ENCODE measurements at regions not wholly inside any gene's neighbourhood (a gene's known extent, or its start where the extent isn't known, plus 50 kb on each side); places are given as distances from the start of the nearest gene placed in this dataset.

DNA sequence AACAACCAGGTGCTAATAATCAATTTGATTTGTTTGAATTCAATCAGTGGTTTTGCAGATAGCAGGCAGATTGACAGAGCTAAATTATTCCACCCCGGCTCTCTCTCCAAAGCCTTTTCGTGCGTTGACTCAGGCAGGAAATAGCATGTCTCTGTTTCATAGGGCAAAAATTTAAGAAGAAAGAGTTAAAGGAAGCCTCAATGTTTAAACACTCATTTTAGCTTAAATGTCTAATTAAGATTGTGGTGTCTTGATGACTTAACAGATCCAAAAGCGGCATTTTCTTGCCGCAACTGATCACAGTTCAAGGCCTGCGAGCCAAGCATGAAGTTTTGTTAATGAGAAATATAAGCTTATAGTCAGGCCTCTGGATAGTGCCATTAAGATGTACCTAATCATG is 1051.1 kb upstream of the AUTS2 start:
- H3K27me3 ChIP-seq, result no peaks in the 10 kb centered on the region
- no peaks in the 10 kb centered on the region for H3K9me3 ChIP-seq
- TF ChIP-seq, protein P1, sequence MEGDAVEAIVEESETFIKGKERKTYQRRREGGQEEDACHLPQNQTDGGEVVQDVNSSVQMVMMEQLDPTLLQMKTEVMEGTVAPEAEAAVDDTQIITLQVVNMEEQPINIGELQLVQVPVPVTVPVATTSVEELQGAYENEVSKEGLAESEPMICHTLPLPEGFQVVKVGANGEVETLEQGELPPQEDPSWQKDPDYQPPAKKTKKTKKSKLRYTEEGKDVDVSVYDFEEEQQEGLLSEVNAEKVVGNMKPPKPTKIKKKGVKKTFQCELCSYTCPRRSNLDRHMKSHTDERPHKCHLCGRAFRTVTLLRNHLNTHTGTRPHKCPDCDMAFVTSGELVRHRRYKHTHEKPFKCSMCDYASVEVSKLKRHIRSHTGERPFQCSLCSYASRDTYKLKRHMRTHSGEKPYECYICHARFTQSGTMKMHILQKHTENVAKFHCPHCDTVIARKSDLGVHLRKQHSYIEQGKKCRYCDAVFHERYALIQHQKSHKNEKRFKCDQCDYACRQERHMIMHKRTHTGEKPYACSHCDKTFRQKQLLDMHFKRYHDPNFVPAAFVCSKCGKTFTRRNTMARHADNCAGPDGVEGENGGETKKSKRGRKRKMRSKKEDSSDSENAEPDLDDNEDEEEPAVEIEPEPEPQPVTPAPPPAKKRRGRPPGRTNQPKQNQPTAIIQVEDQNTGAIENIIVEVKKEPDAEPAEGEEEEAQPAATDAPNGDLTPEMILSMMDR (IDR thresholded peaks at IDR 0.05; ENCODE audit: low read depth, low read length), result no peak
- peaks cover 4% of the 10 kb centered on the region; the same call in 1 of the 2 replicates for H3K4me1 ChIP-seq
- H3K36me3 ChIP-seq, result no peaks in the 10 kb centered on the region
- no peak overlapping the region for H3K4me3 ChIP-seq (ENCODE audit: low read depth, low read length)
- DNase-seq, result no peak

- Histone ChIP-seq H3K4me1 (peaks cover 4% of the 10 kb centered on the region; the same call in 1 of the 2 replicates), H3K36me3 (no peaks in the 10 kb centered on the region), H3K4me3 (ENCODE audit: low read depth, low read length) (no peak overlapping the region), H3K9me3 (no peaks in the 10 kb centered on the region), H3K27me3 (no peaks in the 10 kb centered on the region)
- TF ChIP-seq, protein P1 (IDR thresholded peaks at IDR 0.05; ENCODE audit: low read depth, low read length), result no peak
- DNase-seq, result peak; percentile 61
Measured at GRCh38 chr7:68547799-68548198, 1050.5 kb upstream of the AUTS2 start.

DNA sequence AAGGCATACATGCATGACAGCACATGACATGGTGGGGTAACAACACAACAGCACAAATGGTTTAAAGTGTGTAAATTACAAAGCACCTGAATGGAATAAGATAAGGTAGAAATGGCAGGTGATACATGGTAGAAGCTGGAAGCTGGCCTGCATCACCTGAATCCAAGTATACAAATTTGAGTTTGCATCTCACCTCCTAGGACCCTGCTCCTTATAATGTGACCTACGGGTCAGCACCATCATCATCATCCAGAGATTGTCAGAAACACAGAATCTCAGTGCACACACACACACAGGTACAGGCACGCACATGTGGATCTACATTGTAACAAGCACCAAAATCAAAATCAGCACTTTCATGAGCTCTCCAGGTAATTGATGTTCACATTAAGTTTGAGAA is 1048.2 kb upstream of the AUTS2 start:
- DNase-seq, result no peak
- peaks cover 4% of the 10 kb centered on the region; the same call in 1 of the 2 replicates for H3K4me1 ChIP-seq
- no peaks in the 10 kb centered on the region for H3K27me3 ChIP-seq
- no peaks in the 10 kb centered on the region for H3K9me3 ChIP-seq
- TF ChIP-seq, protein P1 (IDR thresholded peaks at IDR 0.05; ENCODE audit: low read depth, low read length), result no peak
- H3K4me3 ChIP-seq (ENCODE audit: low read depth, low read length), result no peak overlapping the region
- H3K36me3 ChIP-seq, result no peaks in the 10 kb centered on the region

- TF ChIP-seq, protein P1 (IDR thresholded peaks at IDR 0.05; ENCODE audit: low read depth, low read length), result no peak
- no peaks in the 10 kb centered on the region for H3K9me3 ChIP-seq
- DNase-seq, result no peak
- no peak overlapping the region for H3K4me3 ChIP-seq (ENCODE audit: low read depth, low read length)
- H3K4me1 ChIP-seq, result peaks cover 4% of the 10 kb centered on the region; the same call in 1 of the 2 replicates
- no peaks in the 10 kb centered on the region for H3K36me3 ChIP-seq
- H3K27me3 ChIP-seq, result no peaks in the 10 kb centered on the region
Measured at GRCh38 chr7:68550635-68551034, 1047.6 kb upstream of the AUTS2 start.

GRCh38 chr7:68556537-68556936 is 1041.7 kb upstream of the AUTS2 start:
- Histone ChIP-seq H3K9me3 (no peaks in the 10 kb centered on the region), H3K36me3 (no peaks in the 10 kb centered on the region), H3K27me3 (no peaks in the 10 kb centered on the region), H3K4me3 (ENCODE audit: low read depth, low read length) (no peak overlapping the region), H3K4me1 (no peaks in the 10 kb centered on the region; the same call in 1 of the 2 replicates)
- TF ChIP-seq, protein P1 (IDR thresholded peaks at IDR 0.05; ENCODE audit: low read depth, low read length), result no peak
- no peak for DNase-seq

- TF ChIP-seq, protein P1 (IDR thresholded peaks at IDR 0.05; ENCODE audit: low read depth, low read length), result no peak
- H3K9me3 ChIP-seq, result no peaks in the 10 kb centered on the region
- H3K27me3 ChIP-seq, result no peaks in the 10 kb centered on the region; the same call in 1 of the 2 replicates
- DNase-seq, result no peak
- no peaks in the 10 kb centered on the region for H3K36me3 ChIP-seq
- H3K4me3 ChIP-seq (ENCODE audit: low read depth, low read length), result no peak overlapping the region
- H3K4me1 ChIP-seq, result no peaks in the 10 kb centered on the region; the same call in 1 of the 2 replicates
Measured at GRCh38 chr7:68559518-68559917, 1038.8 kb upstream of the AUTS2 start.
